GM23338 (cell line): ENCODE measurements at regions not wholly inside any gene's neighbourhood (a gene's known extent, or its start where the extent isn't known, plus 50 kb on each side); places are given as distances from the start of the nearest gene placed in this dataset.

Experiments used
- ATAC-seq: fragments of 200-7000 bp; cut with Tn5 transposase; 3 replicates; pipeline ENCODE4 v1.9.1; 2020
- DNase-seq: peaks from one replicate; pipeline ENCODE4 v3.0.0-alpha.2; 2015; ENCODE audit warnings: low spot score
- H2AFZ ChIP-seq: fragments of 200-600 bp; sonication (generic); 2 replicates; pipeline ENCODE4 v1.8.0; 2016; ENCODE audit warnings: antibody characterized with exemption, mild to moderate bottlenecking, moderate library complexity
- H3F3A ChIP-seq: fragments of 200-600 bp; sonication (generic); replicated peaks from 2 replicates; pipeline ENCODE4 v1.8.0; 2017; ENCODE audit warnings: antibody characterized with exemption, mixed run types, low read depth
- H3K27ac ChIP-seq: fragments of 200-600 bp; sonication (generic); 2 replicates; pipeline ENCODE4 v1.6.1; 2016; ENCODE audit warnings: low read depth
- H3K27me3 ChIP-seq: fragments of 200-600 bp; sonication (generic); 2 replicates; pipeline ENCODE4 v1.8.0; 2016; ENCODE audit warnings: mild to moderate bottlenecking, mixed run types, moderate library complexity; ENCODE audit not compliant: insufficient read depth
- H3K36me3 ChIP-seq: fragments of 200-600 bp; sonication (generic); 2 replicates; pipeline ENCODE4 v1.8.0; 2016; ENCODE audit warnings: mild to moderate bottlenecking; ENCODE audit not compliant: insufficient read depth
- H3K4me1 ChIP-seq: fragments of 200-600 bp; sonication (generic); 2 replicates; pipeline ENCODE4 v1.8.0; 2016; ENCODE audit warnings: mild to moderate bottlenecking, moderate library complexity; ENCODE audit not compliant: insufficient read depth
- H3K4me2 ChIP-seq: fragments of 200-600 bp; sonication (generic); 2 replicates; pipeline ENCODE4 v1.7.1; 2017; ENCODE audit warnings: mixed run types
- H3K4me3 ChIP-seq: fragments of 200-600 bp; sonication (generic); 2 replicates; pipeline ENCODE4 v1.6.1; 2016; ENCODE audit warnings: mixed run types
- H3K79me2 ChIP-seq: fragments of 200-600 bp; sonication (generic); replicated peaks from 2 replicates; pipeline ENCODE4 v1.8.0; 2017; ENCODE audit warnings: mild to moderate bottlenecking; ENCODE audit not compliant: insufficient read depth
- H3K9me2 ChIP-seq: fragments of 200-600 bp; sonication (generic); 2 replicates; pipeline ENCODE4 v1.8.0; 2017; ENCODE audit not compliant: insufficient read depth
- H4K20me1 ChIP-seq: fragments of 200-600 bp; sonication (generic); replicated peaks from 2 replicates; pipeline ENCODE4 v1.8.0; 2017; ENCODE audit warnings: mild to moderate bottlenecking; ENCODE audit not compliant: insufficient read depth
- H3K27ac Mint-ChIP-seq: 2 replicates; pipeline ENCODE4 v1.8.0; 2020; ENCODE audit warnings: inconsistent platforms, mild to moderate bottlenecking, moderate library complexity, mixed read lengths
- H3K27me3 Mint-ChIP-seq: 3 replicates; pipeline ENCODE4 v1.8.0; 2022; ENCODE audit warnings: low read depth, mild to moderate bottlenecking, moderate library complexity, mixed read lengths, inconsistent platforms; ENCODE audit not compliant: insufficient read depth, poor library complexity
- H3K36me3 Mint-ChIP-seq: 3 replicates; pipeline ENCODE4 v1.8.0; 2021; ENCODE audit warnings: low read depth, mild to moderate bottlenecking, inconsistent platforms, moderate library complexity, mixed read lengths
- H3K4me1 Mint-ChIP-seq: 3 replicates; pipeline ENCODE4 v1.8.0; 2020; ENCODE audit warnings: mild to moderate bottlenecking, inconsistent platforms, mixed read lengths
- H3K4me3 Mint-ChIP-seq: 3 replicates; pipeline ENCODE4 v1.8.0; 2021; ENCODE audit warnings: moderate library complexity, mild to moderate bottlenecking, inconsistent platforms, mixed read lengths
- H3K9me3 Mint-ChIP-seq: 3 replicates; pipeline ENCODE4 v1.8.0; 2020; ENCODE audit warnings: moderate library complexity, mild to moderate bottlenecking, inconsistent platforms, mixed read lengths
- CREB1 ChIP-seq: fragments of 250-450 bp; sonication (Bioruptor Pico); IDR thresholded peaks from 2 replicates; pipeline ENCODE4 v1.5.0; 2020; ENCODE audit warnings: low read depth, mild to moderate bottlenecking, moderate library complexity
- ETS1 ChIP-seq: IDR thresholded peaks from 2 replicates; pipeline ENCODE4 v1.6.1; 2016; ENCODE audit warnings: antibody characterized with exemption
- EZH2 ChIP-seq: fragments of 200-600 bp; sonication (generic); IDR thresholded peaks from one replicate; pipeline ENCODE4 v1.8.0; 2017; ENCODE audit warnings: antibody characterized with exemption, mild to moderate bottlenecking, low read depth; ENCODE audit not compliant: unreplicated experiment
- EZH2phosphoT487 ChIP-seq: fragments of 200-600 bp; sonication (generic); IDR thresholded peaks from one replicate; pipeline ENCODE4 v1.8.1; 2018; ENCODE audit warnings: antibody characterized with exemption; ENCODE audit not compliant: unreplicated experiment
- JUNB ChIP-seq: IDR thresholded peaks from one replicate; pipeline ENCODE4 v1.6.1; 2016; ENCODE audit warnings: antibody characterized with exemption; ENCODE audit not compliant: unreplicated experiment
- NANOG ChIP-seq: IDR thresholded peaks from 2 replicates; pipeline ENCODE4 v1.6.1; 2016; ENCODE audit warnings: antibody characterized with exemption, borderline replicate concordance
- POLR2AphosphoS5 ChIP-seq: IDR thresholded peaks from 2 replicates; pipeline ENCODE4 v1.6.1; 2016; ENCODE audit warnings: antibody characterized with exemption, low read depth
- STAT1 ChIP-seq: IDR thresholded peaks from one replicate; pipeline ENCODE4 v1.6.1; 2016; ENCODE audit warnings: antibody characterized with exemption; ENCODE audit not compliant: unreplicated experiment
- ZNF114 ChIP-seq: fragments of 250-450 bp; sonication (Bioruptor Pico); IDR thresholded peaks from 2 replicates; pipeline ENCODE4 v1.5.0; 2020; ENCODE audit warnings: mild to moderate bottlenecking, moderate library complexity
- ZNF331 ChIP-seq: fragments of 250-450 bp; sonication (Bioruptor Pico); IDR thresholded peaks from 2 replicates; pipeline ENCODE4 v1.5.0; 2020; ENCODE audit warnings: low read depth, mild to moderate bottlenecking, moderate library complexity
- TF ChIP-seq, protein P1 (sequence below): IDR thresholded peaks from one replicate; pipeline ENCODE4 v1.6.1; 2018; ENCODE audit warnings: antibody characterized with exemption; ENCODE audit not compliant: unreplicated experiment
- TF ChIP-seq, protein P2 (sequence below), 2 experiments: fragments of 200-600 bp in 1 of 2; sonication (generic) in 1 of 2; conservative IDR thresholded peaks; 2 replicates each; pipeline versions ENCODE4 v1.5.1 to v1.6.1; 2016 to 2017; ENCODE audit warnings: antibody characterized with exemption in 2 of 2, low read depth in 2 of 2, mild to moderate bottlenecking in 2 of 2, moderate library complexity in 1 of 2

- Mint-ChIP-seq H3K27me3 (peaks cover 3% of the 10 kb centered on the region), H3K9me3 (peaks cover 5% of the 10 kb centered on the region), H3K36me3 (peaks cover 5% of the 10 kb centered on the region; the same call in 2 of the 3 replicates), H3K4me1 (peaks cover 3% of the 10 kb centered on the region; the same call in 2 of the 3 replicates), H3K27ac (no peak overlapping the region), H3K4me3 (no peak overlapping the region)
- no peaks in the 10 kb centered on the region for H3K27me3 ChIP-seq
- H3K4me1 ChIP-seq, result no peaks in the 10 kb centered on the region
- no peaks in the 10 kb centered on the region for H3K36me3 ChIP-seq
- H4K20me1 ChIP-seq, result no peaks in the 10 kb centered on the region
- H3F3A ChIP-seq, result no peaks in the 10 kb centered on the region
- no peak overlapping the region for H3K4me3 ChIP-seq
- H2AFZ ChIP-seq, result no peak overlapping the region; the same call in 1 of the 2 replicates
- H3K79me2 ChIP-seq, result no peaks in the 10 kb centered on the region
- no peak overlapping the region for H3K27ac ChIP-seq
- no peak for TF ChIP-seq ZNF331 (CRISPR knock-in tag)
- no peak for TF ChIP-seq CREB1 (CRISPR knock-in tag)
- no peak for TF ChIP-seq EZH2phosphoT487
- TF ChIP-seq ETS1, result no peak
- TF ChIP-seq STAT1, result no peak
- no peak for TF ChIP-seq POLR2AphosphoS5
- TF ChIP-seq ZNF114 (CRISPR knock-in tag), result no peak
- no peak for TF ChIP-seq JUNB
- no peak for TF ChIP-seq EZH2
- TF ChIP-seq, protein P1, sequence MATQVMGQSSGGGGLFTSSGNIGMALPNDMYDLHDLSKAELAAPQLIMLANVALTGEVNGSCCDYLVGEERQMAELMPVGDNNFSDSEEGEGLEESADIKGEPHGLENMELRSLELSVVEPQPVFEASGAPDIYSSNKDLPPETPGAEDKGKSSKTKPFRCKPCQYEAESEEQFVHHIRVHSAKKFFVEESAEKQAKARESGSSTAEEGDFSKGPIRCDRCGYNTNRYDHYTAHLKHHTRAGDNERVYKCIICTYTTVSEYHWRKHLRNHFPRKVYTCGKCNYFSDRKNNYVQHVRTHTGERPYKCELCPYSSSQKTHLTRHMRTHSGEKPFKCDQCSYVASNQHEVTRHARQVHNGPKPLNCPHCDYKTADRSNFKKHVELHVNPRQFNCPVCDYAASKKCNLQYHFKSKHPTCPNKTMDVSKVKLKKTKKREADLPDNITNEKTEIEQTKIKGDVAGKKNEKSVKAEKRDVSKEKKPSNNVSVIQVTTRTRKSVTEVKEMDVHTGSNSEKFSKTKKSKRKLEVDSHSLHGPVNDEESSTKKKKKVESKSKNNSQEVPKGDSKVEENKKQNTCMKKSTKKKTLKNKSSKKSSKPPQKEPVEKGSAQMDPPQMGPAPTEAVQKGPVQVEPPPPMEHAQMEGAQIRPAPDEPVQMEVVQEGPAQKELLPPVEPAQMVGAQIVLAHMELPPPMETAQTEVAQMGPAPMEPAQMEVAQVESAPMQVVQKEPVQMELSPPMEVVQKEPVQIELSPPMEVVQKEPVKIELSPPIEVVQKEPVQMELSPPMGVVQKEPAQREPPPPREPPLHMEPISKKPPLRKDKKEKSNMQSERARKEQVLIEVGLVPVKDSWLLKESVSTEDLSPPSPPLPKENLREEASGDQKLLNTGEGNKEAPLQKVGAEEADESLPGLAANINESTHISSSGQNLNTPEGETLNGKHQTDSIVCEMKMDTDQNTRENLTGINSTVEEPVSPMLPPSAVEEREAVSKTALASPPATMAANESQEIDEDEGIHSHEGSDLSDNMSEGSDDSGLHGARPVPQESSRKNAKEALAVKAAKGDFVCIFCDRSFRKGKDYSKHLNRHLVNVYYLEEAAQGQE, result no peak
- no peak for TF ChIP-seq NANOG
- TF ChIP-seq, protein P2, sequence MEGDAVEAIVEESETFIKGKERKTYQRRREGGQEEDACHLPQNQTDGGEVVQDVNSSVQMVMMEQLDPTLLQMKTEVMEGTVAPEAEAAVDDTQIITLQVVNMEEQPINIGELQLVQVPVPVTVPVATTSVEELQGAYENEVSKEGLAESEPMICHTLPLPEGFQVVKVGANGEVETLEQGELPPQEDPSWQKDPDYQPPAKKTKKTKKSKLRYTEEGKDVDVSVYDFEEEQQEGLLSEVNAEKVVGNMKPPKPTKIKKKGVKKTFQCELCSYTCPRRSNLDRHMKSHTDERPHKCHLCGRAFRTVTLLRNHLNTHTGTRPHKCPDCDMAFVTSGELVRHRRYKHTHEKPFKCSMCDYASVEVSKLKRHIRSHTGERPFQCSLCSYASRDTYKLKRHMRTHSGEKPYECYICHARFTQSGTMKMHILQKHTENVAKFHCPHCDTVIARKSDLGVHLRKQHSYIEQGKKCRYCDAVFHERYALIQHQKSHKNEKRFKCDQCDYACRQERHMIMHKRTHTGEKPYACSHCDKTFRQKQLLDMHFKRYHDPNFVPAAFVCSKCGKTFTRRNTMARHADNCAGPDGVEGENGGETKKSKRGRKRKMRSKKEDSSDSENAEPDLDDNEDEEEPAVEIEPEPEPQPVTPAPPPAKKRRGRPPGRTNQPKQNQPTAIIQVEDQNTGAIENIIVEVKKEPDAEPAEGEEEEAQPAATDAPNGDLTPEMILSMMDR (conservative IDR thresholded peaks at IDR 0.05; ENCODE audit: low read depth in 2 of 2), result no peak
- ATAC-seq (no peak), DNase-seq (no peak)
- peaks cover 3% of the 10 kb centered on the region; the same call in 1 of the 2 replicates for H3K9me2 ChIP-seq
- no peak overlapping the region for H3K4me2 ChIP-seq
Measured at GRCh38 chr4:152038238-152038637, 277.4 kb upstream of the GATB start.
